Ishikawa (cell line): ENCODE measurements at regions not wholly inside any gene's neighbourhood (a gene's known extent, or its start where the extent isn't known, plus 50 kb on each side); places are given as distances from the start of the nearest gene placed in this dataset.

Experiments used
- CEBPB ChIP-seq: IDR thresholded peaks from 2 replicates; pipeline ENCODE4 v1.6.1; 2012
- CREB1 ChIP-seq: IDR thresholded peaks from 2 replicates; pipeline ENCODE4 v1.6.1; 2012; ENCODE audit warnings: low read depth
- EGR1 ChIP-seq: IDR thresholded peaks from 2 replicates; pipeline ENCODE4 v1.6.1; 2012
- EP300 ChIP-seq: IDR thresholded peaks from 2 replicates; pipeline ENCODE4 v1.6.1; 2012; ENCODE audit warnings: borderline replicate concordance
- FOXM1 ChIP-seq: IDR thresholded peaks from 2 replicates; pipeline ENCODE4 v1.6.1; 2012; ENCODE audit warnings: low read depth, borderline replicate concordance
- MAX ChIP-seq: IDR thresholded peaks from 2 replicates; pipeline ENCODE4 v1.6.1; 2012
- NFIC ChIP-seq: IDR thresholded peaks from 2 replicates; pipeline ENCODE4 v1.6.1; 2012
- RAD21 ChIP-seq: IDR thresholded peaks from 2 replicates; pipeline ENCODE4 v1.6.1; 2012; ENCODE audit warnings: low read depth
- TAF1 ChIP-seq: IDR thresholded peaks from 2 replicates; pipeline ENCODE4 v1.6.1; 2012; ENCODE audit warnings: low read depth, mild to moderate bottlenecking
- TCF12 ChIP-seq: IDR thresholded peaks from 2 replicates; pipeline ENCODE4 v1.6.1; 2012; ENCODE audit warnings: low read depth
- TEAD4 ChIP-seq: IDR thresholded peaks from 2 replicates; pipeline ENCODE4 v1.6.1; 2012
- USF1 ChIP-seq: IDR thresholded peaks from 2 replicates; pipeline ENCODE4 v1.6.1; 2012
- YY1 ChIP-seq: IDR thresholded peaks from 2 replicates; pipeline ENCODE4 v1.6.1; 2012; ENCODE audit warnings: low read depth
- ZBTB7A ChIP-seq: IDR thresholded peaks from 2 replicates; pipeline ENCODE4 v1.6.1; 2012; ENCODE audit warnings: low read depth
- TF ChIP-seq, protein P1 (sequence below): IDR thresholded peaks from 2 replicates; pipeline ENCODE4 v1.6.1; 2012; ENCODE audit warnings: low read depth, mild to moderate bottlenecking

DNA sequence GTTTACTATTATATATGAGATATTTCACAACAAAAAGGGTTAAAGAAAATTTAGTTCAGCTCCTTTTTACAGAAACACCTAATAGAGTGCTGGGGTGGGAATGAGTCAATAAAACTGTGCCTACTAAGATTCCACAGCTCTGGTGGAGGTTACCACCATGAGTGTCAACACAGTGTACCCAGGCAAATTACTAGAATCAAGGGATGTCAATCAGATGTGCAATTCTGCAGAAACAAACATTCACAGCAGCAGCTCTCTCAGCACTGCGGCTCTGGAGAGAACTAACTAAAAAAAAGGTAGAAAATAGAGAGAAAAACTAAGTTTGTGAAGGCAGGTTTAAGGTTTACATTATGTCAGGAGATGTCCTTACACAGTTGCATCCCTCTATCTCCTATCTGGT, 1313.0 kb downstream of the MAT2B start:
- no peak for TF ChIP-seq YY1
- TF ChIP-seq TCF12 = no peak
- TF ChIP-seq NFIC = no peak
- TF ChIP-seq USF1 = no peak
- TF ChIP-seq FOXM1 = no peak
- no peak for TF ChIP-seq EGR1

GRCh38 chr5:164824671-164825070, 1319.3 kb downstream of the MAT2B start:
- TF ChIP-seq TEAD4 = no peak
- TF ChIP-seq CEBPB = no peak
- TF ChIP-seq NFIC = no peak
- no peak for TF ChIP-seq RAD21
- TF ChIP-seq ZBTB7A = no peak
- TF ChIP-seq YY1 = no peak
- TF ChIP-seq EGR1 = no peak
- no peak for TF ChIP-seq TCF12
- TF ChIP-seq, protein P1, sequence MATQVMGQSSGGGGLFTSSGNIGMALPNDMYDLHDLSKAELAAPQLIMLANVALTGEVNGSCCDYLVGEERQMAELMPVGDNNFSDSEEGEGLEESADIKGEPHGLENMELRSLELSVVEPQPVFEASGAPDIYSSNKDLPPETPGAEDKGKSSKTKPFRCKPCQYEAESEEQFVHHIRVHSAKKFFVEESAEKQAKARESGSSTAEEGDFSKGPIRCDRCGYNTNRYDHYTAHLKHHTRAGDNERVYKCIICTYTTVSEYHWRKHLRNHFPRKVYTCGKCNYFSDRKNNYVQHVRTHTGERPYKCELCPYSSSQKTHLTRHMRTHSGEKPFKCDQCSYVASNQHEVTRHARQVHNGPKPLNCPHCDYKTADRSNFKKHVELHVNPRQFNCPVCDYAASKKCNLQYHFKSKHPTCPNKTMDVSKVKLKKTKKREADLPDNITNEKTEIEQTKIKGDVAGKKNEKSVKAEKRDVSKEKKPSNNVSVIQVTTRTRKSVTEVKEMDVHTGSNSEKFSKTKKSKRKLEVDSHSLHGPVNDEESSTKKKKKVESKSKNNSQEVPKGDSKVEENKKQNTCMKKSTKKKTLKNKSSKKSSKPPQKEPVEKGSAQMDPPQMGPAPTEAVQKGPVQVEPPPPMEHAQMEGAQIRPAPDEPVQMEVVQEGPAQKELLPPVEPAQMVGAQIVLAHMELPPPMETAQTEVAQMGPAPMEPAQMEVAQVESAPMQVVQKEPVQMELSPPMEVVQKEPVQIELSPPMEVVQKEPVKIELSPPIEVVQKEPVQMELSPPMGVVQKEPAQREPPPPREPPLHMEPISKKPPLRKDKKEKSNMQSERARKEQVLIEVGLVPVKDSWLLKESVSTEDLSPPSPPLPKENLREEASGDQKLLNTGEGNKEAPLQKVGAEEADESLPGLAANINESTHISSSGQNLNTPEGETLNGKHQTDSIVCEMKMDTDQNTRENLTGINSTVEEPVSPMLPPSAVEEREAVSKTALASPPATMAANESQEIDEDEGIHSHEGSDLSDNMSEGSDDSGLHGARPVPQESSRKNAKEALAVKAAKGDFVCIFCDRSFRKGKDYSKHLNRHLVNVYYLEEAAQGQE = no peak
- no peak for TF ChIP-seq MAX
- TF ChIP-seq FOXM1 = no peak
- TF ChIP-seq EP300 = no peak
- TF ChIP-seq TAF1 = no peak
- TF ChIP-seq USF1 = no peak
- TF ChIP-seq CREB1 = no peak

- TF ChIP-seq RAD21 = no peak
- no peak for TF ChIP-seq USF1
- no peak for TF ChIP-seq CREB1
- TF ChIP-seq MAX = no peak
- TF ChIP-seq CEBPB = no peak
- TF ChIP-seq TEAD4 = no peak
Measured at GRCh38 chr5:164832516-164832915, 1327.1 kb downstream of the MAT2B start.

GRCh38 chr5:164844348-164844747, 1338.9 kb downstream of the MAT2B start:
- TF ChIP-seq FOXM1 (no peak), CEBPB (no peak), NFIC (no peak), EP300 (no peak), ZBTB7A (no peak), EGR1 (no peak), CREB1 (no peak), TCF12 (no peak), USF1 (no peak), MAX (no peak), TEAD4 (no peak), YY1 (no peak), RAD21 (no peak), TAF1 (no peak)
- TF ChIP-seq, protein P1 = no peak

DNA sequence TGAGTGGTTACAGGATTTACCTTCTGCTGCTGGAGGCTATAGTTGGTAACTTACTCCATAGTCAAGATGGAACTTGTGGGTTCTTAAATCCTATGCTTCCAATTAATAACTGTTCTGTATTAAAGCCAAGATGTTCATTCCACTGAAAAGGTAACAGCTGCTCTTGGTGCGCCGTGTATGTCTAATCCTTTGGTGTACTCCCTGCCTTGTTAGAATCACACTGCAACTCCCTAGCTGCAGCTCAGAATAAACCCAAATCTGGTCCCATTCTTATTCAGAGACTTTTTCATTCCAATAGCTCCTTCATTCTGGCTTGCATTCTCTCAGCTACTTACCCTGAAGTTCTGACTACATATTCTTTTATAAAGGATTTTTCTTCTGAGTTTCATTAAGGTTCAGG, 1355.5 kb downstream of the MAT2B start:
- no peak for TF ChIP-seq YY1
- no peak for TF ChIP-seq CREB1
- no peak for TF ChIP-seq FOXM1
- no peak for TF ChIP-seq EP300
- TF ChIP-seq TCF12 = no peak
- TF ChIP-seq TEAD4 = no peak
- TF ChIP-seq, protein P1 = no peak
- no peak for TF ChIP-seq TAF1
- no peak for TF ChIP-seq MAX
- no peak for TF ChIP-seq ZBTB7A
- no peak for TF ChIP-seq NFIC
- no peak for TF ChIP-seq RAD21
- no peak for TF ChIP-seq CEBPB
- no peak for TF ChIP-seq USF1
- TF ChIP-seq EGR1 = no peak
